ENCODE measurements at regions not wholly inside any gene's neighbourhood (a gene's known extent, or its start where the extent isn't known, plus 50 kb on each side); places are given as distances from the start of the nearest gene placed in this dataset.
"Not testable (repeated sequence)": the region's sequence is repeated elsewhere in the genome, so short reads cannot be mapped to it uniquely, and the experiment has no call there.

DNA sequence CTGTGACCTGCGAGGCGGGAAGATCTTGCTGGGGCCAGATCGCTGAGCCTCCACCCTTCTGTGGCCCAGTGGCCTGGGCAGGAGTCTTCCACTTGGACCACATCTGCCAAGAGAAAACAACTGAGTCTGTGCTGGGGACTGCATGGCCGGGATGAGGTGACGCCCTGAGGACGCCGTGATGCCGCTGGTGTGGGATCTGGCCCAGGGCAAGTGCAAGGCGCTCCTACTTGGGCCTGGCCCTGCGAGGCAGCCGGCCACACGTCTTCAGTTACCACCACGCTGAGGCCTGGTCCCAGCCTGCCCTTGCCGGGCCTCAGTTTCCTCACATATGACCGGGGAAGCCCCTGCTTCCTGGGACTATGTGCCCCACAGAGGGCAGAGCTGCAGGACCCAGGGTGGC is 133.4 kb downstream of the SLC25A46 start:
- DNase-seq, result no peak

DNA sequence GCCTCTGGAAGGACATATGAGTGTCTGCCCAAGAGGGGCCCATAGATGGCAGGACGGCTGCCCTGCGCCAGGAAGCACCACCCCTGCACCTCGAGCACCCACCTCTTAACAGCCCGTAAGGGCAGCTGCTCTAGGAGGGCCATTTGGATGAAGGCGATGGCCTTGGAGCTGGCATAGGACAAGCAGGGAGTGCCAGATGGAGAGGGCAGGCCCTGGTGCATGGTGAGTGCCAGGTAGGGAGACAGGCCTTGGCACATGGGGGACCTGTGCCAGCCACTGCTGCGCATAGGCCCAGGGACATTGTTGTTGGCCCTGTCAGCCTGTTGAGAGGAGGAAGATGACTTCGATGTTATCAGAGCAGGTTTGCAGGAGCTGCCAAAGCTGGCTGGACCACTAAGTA is 134.2 kb downstream of the SLC25A46 start:
- DNase-seq, result no peak

DNA sequence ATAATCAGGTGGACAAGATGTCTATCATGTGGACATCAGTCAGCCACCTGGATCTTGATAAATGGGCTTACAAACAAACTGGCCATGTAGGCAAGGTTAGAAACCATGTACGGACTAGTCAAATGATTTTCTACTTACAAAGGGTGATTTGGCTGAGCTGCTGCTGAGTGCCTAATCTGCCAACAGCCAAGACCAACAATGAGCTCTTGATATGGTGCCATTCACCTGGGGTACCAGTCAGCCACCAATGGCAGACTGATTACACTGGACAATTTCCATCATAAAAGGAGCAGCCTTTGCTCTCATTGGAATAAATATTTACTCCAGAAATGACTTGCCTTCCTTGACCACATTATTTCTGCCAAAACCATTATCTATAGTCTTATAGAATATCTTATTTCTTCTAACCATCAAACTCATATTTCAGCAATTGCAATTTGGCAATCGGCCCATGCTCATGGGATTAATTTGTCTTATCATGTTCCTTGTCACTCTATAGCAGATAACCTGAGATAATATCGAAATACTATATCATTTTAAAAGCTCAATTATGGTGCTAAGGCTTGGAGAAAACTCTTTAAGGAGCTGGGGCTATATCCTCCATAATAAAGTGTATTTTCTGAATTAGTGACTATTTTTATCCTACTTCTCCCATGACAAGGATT is 135.1 kb downstream of the SLC25A46 start:
- DNase-seq, result no peak

DNA sequence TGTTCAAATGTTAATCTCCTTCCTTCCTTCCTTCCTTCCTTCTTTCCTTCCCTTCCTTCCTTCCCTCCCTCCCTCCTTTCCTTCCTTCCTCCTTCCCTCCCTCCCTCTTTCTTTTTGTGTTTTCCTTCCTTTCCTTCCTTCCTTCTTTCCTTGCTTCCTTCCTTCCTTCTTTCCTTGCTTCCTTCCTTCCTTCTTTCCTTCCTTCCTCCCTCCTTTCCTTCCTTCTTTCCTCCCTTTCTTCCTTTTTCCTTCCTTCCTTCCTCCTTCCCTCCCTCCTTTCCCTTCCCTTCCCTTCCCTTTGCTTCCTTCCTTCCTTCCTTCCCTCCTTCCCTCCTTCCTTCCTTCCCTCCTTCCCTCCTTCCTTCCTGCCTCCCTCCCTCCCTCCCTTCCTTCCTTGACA is 136.3 kb downstream of the SLC25A46 start:
- not testable (repeated sequence) for DNase-seq

DNA sequence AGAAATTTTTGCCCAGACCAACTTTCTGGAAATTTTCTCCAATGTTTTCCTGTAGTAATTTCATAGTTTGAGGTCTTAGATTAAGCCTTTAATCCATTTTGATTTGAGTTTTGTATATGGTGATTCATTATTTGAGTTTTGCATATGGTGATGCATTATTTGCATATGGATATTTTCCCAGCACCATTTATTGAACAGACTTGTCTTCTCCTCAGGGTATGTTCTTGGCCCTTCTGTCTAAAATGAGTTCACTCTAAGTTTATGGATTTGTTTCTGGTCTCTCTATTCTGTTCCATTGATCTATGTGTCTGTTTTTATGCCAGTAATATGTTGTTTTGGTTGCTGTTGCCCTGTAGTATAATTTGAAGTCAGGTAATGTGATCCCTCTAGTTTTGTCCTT is 139.3 kb downstream of the SLC25A46 start:
- no peak for DNase-seq

DNA sequence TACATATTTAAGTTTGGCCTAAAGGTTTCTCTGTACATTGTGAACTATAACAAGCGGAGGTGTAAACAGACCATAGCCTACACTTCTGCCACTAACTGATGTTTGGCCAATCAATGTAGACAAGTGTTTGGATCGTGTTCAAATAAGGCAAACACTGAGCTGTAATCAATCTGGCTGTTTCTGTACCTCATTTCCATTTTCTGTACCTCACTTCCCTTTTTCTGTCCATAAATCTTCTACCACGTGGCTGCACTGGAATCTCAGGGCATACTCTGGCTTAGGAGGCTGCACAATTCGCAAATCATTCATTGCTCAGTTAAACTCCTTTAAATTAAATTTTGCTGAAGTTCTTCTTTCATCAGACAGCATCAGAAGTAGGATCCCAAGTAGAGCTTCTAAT is 140.9 kb downstream of the SLC25A46 start:
- no peak for DNase-seq

DNA sequence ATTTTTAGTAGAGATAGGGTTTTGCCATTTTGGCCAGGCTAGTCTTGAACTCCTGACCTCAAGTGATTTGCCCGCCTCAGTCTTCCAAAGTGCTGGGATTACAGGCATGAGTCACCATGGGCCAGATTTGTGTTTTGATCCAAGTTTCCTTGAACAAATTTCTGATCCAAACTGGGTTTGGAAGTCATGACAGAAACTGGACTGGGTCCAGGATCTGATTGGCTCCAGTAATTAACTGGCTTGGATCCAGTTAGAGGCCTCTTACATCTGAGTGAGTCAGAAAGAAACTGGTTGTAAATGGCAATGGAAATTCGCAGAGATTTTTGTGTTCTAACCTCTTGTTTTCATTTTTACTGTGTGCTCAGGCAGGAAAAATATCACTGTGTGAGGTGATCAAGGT is 141.6 kb downstream of the SLC25A46 start:
- DNase-seq, result peak; percentile 81

DNA sequence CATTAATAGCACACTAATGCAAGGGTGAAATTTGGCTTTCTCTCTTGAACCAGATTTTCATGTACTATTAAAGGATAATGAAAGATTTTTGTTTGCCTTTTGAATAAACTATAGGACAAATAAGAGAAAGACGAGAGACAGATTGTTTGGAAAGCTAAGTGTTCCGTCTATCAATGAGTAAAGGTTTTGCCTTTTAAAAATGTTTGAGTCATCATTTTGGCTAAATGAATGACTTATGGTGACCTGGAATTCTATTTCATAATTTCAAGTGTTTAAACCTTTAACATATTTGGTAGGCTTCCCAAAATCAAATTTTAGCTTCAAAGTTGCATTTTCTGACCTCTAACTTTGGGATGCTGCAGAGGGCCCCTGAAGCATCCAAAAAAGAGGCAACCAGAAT is 145.2 kb downstream of the SLC25A46 start:
- no peak for DNase-seq

DNA sequence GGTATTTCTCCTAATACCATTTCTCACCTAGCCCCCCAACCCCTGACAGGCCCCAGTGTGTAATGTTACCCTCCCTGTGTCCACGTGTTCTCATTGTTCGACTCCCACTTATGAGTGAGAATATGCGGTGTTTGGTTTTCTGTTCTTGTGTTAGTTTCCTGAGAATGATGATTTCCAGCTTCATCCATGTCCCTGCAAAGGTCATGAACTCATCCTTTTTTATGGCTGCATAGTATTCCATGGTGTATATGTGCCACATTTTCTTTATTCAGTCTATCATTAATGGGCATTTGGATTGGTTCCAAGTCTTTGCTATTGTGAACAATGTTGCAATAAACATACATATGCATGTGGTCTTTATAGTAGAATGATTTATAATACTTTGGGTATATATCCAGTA is 148.4 kb downstream of the SLC25A46 start:
- not testable (repeated sequence) for DNase-seq

DNA sequence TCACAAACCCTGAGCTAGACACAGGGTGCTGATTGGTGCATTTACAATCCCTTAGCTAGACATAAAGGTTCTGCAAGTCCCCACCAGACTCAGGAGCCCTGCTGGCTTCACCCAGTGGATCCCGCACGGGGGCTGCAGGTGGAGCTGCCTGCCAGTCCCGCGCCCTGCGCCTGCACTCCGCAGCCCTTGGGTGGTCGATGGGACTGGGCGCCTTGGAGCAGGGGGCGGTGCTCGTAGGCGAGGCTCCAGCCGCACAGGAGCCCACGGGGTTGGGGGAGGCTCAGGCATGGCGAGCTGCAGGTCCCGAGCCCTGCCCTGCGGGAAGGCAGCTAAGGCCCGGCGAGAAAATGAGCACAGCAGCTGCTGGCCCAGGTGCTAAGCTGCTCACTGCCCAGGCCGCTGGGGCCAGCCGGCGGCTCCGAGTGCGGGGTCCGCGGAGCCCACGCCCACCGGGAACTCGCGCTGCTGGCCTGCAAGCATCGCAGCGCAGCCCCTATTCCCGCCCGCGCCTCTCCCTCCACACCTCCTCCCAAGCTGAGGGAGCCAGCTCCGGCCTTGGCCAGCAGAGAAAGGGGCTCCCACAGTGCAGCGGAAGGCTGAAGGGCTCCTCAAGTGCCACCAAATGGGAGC is 155.2 kb downstream of the SLC25A46 start:
- DNase-seq, result not testable (repeated sequence)

DNA sequence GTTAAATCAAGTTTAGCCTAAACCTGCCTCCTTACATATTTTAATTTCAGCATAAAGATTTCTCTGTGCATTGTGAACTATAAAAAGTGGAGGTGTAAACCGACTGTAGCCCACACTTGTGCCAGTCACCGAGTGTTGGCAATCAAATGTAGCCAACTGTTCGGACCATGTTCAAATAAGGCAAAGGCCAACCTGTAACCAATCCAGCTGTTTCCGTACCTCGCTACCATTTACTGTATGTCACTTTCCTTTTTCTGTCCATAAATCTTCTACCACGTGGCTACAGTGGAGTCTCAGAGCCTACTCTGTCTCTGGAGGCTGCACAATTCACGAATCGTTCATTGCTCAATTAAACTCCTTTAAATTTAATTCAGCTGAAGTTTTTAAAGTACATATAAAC is 156.0 kb downstream of the SLC25A46 start:
- no peak for DNase-seq

DNA sequence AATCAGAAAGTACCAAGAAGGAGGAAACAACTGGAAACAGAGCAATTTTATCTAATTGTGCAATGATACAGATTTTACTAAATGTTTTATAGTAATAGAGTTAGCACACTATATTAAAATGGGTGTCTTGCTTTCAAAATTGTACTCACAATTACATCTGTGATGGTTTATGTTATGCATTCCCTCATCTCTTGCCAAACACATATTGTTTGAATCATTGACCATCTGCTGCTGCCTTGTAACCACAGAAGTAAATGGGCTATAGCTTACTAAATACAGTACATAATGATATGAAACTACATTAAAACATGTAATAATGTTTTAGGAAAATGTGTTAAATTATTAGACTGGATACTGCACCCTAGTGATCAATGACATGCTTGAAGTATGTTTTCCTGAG is 158.1 kb downstream of the SLC25A46 start:
- no peak for DNase-seq

DNA sequence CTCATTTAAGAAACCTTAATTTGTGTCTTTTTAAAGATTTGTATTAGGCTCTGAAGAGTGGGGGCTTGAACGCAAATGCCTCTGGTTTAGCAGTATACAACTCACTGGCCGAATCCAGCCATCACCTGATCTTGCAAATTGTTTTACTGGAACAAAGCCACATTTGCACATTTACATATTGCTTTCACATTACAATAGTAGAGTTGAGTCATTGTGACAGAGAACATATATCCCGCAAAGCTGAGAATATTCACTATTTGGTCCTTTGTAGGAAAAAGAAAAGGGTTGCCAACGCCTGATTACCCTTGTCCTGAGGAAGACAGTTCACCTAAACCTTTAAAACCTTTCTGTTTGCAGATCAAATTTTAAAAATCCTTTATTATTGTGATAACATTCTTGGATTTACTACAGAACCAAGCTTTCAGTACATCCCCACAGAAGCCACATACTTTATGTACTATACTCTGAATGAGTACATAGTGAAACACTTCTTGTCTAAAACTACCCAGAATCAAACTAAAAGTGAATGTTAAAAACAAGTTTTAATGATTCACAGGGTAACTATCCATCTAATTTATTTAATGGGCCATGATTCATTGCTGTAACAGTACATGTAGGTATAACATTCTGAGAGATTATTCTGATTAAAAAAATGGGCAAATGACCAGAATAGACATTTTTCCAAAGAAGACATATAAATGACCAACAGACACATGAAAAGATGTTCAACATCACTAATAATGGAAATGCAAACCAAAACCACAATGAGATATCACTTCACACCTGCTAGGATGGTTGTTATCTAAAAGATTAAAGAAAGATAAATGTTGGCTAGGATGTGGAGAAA is 161.0 kb downstream of the SLC25A46 start:
- peak; percentile 61 for DNase-seq

DNA sequence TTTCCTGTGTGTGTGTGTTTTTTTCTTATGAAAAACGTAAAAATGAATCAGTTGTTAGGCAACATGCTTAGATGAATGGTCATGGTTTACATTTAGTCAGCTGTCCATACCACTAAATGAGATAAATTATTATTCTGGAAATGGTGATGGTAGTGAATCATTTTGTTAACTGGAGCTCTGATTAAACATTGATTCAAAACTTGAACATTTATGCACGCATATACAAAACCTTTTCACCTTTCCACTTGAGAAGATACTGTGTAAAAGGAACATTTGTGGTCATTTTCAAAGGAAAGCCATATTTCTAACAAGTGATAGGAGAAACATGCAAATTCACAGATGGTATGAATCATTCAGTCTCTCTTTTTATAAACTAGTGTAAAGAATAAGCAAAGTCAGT is 162.0 kb downstream of the SLC25A46 start:
- DNase-seq, result peak; percentile 88

DNA sequence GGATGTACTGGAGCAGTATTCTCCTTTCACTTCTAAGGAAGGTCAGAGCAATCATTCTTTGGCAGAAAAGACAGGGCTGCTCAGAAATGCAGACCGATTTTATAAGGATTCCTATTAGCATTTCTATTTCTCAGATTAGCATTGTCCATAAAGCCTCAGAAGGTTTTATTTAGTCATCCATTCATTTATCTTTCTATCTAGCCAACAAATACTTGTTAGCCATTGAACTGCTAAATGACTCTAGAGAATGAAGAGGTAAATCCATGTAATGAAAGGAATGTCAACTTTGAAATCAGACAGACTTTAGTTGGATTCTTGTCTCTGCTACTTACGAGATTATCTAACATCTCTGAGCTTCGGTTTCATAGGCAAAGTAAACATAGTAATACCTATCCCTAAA is 165.2 kb downstream of the SLC25A46 start:
- peak; percentile 76 for DNase-seq

DNA sequence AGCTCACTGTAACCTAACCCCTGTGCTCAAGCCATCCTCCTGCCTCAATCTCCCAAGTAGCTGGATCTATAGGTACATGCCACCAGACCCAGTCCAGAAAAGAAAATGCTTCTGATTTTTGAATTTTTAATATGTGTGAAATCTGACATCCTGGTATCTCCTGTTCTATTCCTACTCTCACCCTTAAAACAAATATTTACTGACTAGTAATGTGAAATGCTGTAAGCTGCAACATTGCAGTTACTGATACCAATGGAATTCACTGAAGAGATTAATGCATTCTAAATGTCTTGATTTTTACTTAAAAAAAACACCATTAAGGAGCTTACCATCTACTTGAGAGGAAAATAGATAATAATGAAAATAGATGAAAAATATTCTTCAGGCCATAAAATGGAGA is 162.7 kb upstream of the TSLP start:
- DNase-seq, result no peak

DNA sequence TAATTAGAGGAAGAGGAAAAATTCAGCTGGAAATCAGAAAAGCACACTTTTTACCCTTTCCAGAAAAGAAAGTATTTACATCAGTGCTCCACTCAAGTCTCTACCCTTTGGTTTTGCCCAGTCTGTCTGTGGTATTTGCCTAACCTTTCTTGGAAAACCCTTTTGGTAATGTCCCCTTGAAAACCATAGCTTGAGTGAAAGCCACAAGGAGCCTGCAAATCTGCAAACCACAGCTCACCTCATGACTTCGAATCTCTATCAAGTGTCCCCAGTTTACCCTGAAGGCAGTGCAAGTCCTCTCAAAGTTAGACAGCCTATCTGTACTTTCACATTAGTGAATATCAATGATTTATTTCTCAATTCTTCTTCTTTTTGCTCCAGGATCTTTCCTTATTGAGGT is 162.1 kb upstream of the TSLP start:
- DNase-seq, result no peak

DNA sequence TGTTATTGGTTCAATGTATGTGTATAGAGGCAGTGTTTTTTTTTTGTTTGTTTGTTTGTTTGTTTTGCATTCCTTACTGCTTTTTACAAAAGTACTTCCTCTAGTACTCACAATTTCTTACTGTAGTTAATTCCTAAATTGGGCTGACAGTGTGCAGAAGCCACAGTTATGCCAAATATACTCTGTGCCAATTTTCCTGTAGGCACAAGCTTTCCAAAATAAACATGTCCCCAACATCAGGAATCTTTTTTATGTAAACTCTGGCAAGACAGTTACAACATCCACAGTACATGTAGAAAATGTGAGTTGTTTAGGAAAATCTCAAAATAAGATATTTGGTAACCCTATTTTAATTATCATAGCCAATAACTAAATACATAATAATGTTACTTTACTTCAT is 161.6 kb upstream of the TSLP start:
- no peak for DNase-seq

DNA sequence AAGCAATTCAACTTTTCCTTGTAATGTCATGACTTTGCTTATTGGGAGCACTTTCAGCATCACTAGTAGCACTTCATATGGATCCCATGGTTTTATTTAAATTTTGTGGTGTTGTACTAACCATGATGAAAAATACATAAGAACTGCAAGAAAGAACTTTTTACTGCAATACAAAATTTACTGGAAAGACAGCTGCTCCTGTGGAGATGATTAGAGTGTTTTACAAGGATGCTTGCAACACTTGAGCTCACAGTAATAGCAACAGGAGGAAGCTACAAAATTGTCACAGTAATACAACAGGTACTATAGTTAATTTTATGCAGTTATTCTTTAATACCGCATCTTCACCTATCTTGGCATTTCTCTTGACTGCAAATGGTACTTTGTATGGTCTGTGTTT is 158.3 kb upstream of the TSLP start:
- DNase-seq, result no peak

DNA sequence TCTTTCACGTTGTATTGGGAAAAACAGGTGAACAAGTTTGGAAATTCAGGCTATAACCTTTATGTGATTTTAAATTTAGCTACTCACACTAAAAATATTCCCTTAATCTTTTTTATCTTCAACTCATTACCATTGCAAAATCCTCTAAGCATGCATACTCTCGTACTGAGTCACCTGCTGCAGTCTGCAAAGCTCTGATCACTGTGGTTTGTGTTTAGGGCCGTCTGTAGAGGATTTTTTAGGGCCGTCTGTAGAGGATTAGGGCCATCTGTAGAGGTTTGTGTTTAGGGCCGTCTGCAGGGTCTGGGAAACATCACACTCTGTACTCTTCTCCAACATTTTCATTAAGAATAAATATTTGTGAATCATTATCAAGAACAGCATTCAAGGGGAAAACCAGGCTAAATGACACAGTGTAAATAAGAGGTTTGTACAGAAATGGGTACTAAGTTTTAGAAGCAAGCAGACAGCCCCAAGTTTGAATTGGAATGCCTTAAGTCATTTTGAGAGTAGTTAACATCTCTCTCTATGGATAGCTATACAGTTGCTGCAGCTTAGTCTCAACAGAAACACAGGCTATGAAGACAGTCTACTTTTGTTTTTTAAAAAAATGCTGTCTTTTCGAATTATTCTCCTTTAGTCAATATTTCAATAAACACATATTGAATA is 155.0 kb upstream of the TSLP start:
- peak; percentile 93 for DNase-seq

DNA sequence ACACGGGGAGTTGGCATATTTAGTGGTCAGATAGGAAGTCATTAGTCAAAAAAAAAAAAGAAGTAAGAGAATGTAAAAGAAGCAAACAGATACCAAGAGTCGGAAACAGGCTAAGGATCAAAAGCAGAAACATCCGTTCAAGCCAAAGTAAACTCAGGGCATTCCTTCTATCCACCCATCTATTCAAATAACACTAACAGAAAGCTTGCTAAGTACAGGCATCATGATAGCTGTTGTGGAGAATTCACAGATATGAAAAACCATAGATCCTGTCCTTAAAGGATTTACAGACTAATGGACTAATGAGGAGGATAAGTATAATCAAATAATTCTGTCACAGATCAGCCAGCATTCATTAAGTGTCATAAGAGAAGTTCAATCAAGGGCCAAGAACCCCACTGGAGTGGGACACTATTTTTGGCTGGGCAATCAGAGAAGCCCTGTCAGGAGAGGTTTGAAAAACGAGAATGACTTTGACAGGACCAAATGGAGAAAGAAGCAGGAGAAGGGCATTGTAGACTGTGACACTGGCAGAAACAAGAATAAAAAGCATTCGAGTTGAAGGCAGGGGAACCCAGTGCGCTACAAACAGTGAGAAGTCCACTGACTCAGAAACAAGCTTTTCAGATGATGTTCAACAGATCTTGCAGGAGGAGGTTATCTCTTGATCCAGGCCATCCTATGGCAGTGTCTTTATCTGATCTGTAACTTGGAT is 154.2 kb upstream of the TSLP start:
- DNase-seq, result peak; percentile 94

DNA sequence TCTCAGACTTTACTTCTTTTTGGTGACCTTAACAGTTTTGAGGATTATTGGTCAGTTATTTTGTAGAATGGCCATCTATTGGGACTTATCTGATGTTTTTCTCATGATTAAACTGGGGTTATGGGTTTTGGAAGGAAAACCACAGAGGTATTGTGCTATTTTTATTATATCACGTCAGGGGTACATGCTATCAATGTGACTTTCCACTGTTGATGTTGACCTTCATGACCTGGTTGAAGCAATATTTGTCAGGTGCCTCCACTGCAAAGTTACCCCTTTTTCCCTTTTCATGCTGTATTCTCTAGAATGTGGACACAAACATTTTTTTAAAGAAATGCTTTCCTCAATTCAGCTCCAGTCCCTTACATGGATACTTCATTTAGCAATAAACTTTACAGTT is 152.8 kb upstream of the TSLP start:
- no peak for DNase-seq

DNA sequence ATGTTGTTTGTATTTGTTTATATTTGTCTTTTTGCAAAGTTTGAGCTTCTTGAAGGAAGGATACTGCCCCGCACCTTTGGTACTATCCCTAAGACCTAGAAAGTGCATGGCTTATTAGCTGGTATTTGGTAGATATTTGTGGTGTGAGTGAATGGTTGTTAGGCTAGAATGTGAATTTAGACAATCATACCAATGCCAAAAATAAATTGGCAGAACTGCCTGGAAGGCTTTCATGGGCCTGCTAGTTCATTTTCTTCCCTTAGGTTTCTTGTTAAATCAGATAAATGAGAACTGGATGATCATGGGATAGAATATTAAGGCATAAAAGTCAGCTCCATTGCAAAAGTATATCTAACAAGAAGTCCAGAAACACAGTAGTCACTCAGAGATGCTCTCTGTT is 147.5 kb upstream of the TSLP start:
- no peak for DNase-seq
